ENCODE measurements at regions not wholly inside any gene's neighbourhood (a gene's known extent, or its start where the extent isn't known, plus 50 kb on each side); places are given as distances from the start of the nearest gene placed in this dataset.

- DNase-seq (ENCODE audit: low spot score): no peak
- no peaks in the 10 kb centered on the region for H3K4me1 ChIP-seq (ENCODE audit: control insufficient read depth in 4 of 4, insufficient read depth in 4 of 4, low read length in 3 of 4)
These were observed 316.0 kb upstream of the MTNR1B start for GRCh38 chr11:92653454-92653853.

GRCh38 chr11:92656783-92657182 is 312.7 kb upstream of the MTNR1B start:
- Histone ChIP-seq H3K27ac (ENCODE audit: low read depth in 1 of 2, low read length in 2 of 2) (no peak overlapping the region), H3K9ac (ENCODE audit: low read depth in 1 of 2, low read length in 2 of 2) (no peak overlapping the region), H3K27me3 (ENCODE audit: control insufficient read depth in 4 of 4, insufficient read depth in 4 of 4, low read length in 3 of 4) (no peaks in the 10 kb centered on the region), H3K9me3 (ENCODE audit: control insufficient read depth in 4 of 4, low read length in 3 of 4) (no peaks in the 10 kb centered on the region), H3K4me3 (ENCODE audit: low read depth in 1 of 3, low read length in 3 of 3) (no peak overlapping the region), H3K4me1 (ENCODE audit: control insufficient read depth in 4 of 4, insufficient read depth in 4 of 4, low read length in 3 of 4) (no peaks in the 10 kb centered on the region), H3K36me3 (ENCODE audit: control insufficient read depth in 4 of 4, insufficient read depth in 3 of 4, low read depth in 1 of 4, low read length in 3 of 4) (no peaks in the 10 kb centered on the region)
- TF ChIP-seq CTCF (IDR thresholded peaks at IDR 0.05; ENCODE audit: low read depth, low read length, missing input control): no peak
- no peak for TF ChIP-seq HNF4A (conservative IDR thresholded peaks at IDR 0.05)
- no peak for TF ChIP-seq NR2F2 (IDR thresholded peaks at IDR 0.05)
- no peak for DNase-seq (ENCODE audit: low spot score)
- 66% methylated on average over 2 of the region's 2 CpGs for WGBS

More at GRCh38 chr11:92653454-92653853, 316.0 kb upstream of the MTNR1B start:
- Histone ChIP-seq H3K27me3 (ENCODE audit: control insufficient read depth in 4 of 4, insufficient read depth in 4 of 4, low read length in 3 of 4) (no peaks in the 10 kb centered on the region), H3K27ac (ENCODE audit: low read depth in 1 of 2, low read length in 2 of 2) (no peak overlapping the region), H3K4me3 (ENCODE audit: low read depth in 1 of 3, low read length in 3 of 3) (no peak overlapping the region), H3K36me3 (ENCODE audit: control insufficient read depth in 4 of 4, insufficient read depth in 3 of 4, low read depth in 1 of 4, low read length in 3 of 4) (no peaks in the 10 kb centered on the region), H3K9ac (ENCODE audit: low read depth in 1 of 2, low read length in 2 of 2) (no peak overlapping the region), H3K9me3 (ENCODE audit: control insufficient read depth in 4 of 4, low read length in 3 of 4) (no peaks in the 10 kb centered on the region)
- TF ChIP-seq FOXA1 (IDR thresholded peaks at IDR 0.05) (no peak), HNF4A (conservative IDR thresholded peaks at IDR 0.05) (no peak)

DNA sequence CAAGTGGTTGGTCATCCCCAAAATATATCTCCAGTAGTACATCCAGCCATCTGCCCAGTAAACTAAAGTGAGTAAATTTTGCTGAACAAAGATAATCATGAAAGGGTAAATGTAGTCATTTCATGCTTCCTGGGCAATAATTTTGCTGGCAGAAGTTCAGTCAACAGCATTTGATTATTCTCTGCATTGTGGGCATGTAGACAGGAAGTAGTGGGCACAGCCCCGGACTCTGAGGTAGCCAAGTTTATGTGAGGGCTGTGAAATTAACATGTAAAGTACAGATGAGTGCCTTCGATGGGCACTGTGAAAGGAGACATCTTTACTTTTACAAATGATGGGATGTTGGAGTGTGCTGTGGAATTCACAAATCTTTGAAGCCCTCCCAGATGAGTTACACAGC is 312.2 kb upstream of the MTNR1B start:
- WGBS: 63% methylated on average over 2 of the region's 2 CpGs

GRCh38 chr11:92658733-92659132 is 310.7 kb upstream of the MTNR1B start:
- WGBS: 82% methylated on average over 2 of the region's 2 CpGs
- Histone ChIP-seq H3K9me3 (ENCODE audit: control insufficient read depth in 4 of 4, low read length in 3 of 4) (no peaks in the 10 kb centered on the region), H3K4me1 (ENCODE audit: control insufficient read depth in 4 of 4, insufficient read depth in 4 of 4, low read length in 3 of 4) (no peaks in the 10 kb centered on the region), H3K4me3 (ENCODE audit: low read depth in 1 of 3, low read length in 3 of 3) (no peak overlapping the region), H3K27ac (ENCODE audit: low read depth in 1 of 2, low read length in 2 of 2) (no peak overlapping the region), H3K27me3 (ENCODE audit: control insufficient read depth in 4 of 4, insufficient read depth in 4 of 4, low read length in 3 of 4) (no peaks in the 10 kb centered on the region), H3K9ac (ENCODE audit: low read depth in 1 of 2, low read length in 2 of 2) (no peak overlapping the region), H3K36me3 (ENCODE audit: control insufficient read depth in 4 of 4, insufficient read depth in 3 of 4, low read depth in 1 of 4, low read length in 3 of 4) (no peaks in the 10 kb centered on the region)
- no peak for DNase-seq (ENCODE audit: low spot score)
- TF ChIP-seq RAD21 (IDR thresholded peaks at IDR 0.05): no peak
- TF ChIP-seq RXRA (IDR thresholded peaks at IDR 0.05): no peak
- TF ChIP-seq HNF4A (conservative IDR thresholded peaks at IDR 0.05): no peak
- TF ChIP-seq, protein P1, sequence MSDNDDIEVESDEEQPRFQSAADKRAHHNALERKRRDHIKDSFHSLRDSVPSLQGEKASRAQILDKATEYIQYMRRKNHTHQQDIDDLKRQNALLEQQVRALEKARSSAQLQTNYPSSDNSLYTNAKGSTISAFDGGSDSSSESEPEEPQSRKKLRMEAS (IDR thresholded peaks at IDR 0.05): no peak
- TF ChIP-seq SP1 (IDR thresholded peaks at IDR 0.05): no peak
- no peak for TF ChIP-seq TAF1 (conservative IDR thresholded peaks at IDR 0.05)
- no peak for TF ChIP-seq EGR1 (IDR thresholded peaks at IDR 0.05; ENCODE audit: low read depth in 2 of 2)
- TF ChIP-seq, protein P2, sequence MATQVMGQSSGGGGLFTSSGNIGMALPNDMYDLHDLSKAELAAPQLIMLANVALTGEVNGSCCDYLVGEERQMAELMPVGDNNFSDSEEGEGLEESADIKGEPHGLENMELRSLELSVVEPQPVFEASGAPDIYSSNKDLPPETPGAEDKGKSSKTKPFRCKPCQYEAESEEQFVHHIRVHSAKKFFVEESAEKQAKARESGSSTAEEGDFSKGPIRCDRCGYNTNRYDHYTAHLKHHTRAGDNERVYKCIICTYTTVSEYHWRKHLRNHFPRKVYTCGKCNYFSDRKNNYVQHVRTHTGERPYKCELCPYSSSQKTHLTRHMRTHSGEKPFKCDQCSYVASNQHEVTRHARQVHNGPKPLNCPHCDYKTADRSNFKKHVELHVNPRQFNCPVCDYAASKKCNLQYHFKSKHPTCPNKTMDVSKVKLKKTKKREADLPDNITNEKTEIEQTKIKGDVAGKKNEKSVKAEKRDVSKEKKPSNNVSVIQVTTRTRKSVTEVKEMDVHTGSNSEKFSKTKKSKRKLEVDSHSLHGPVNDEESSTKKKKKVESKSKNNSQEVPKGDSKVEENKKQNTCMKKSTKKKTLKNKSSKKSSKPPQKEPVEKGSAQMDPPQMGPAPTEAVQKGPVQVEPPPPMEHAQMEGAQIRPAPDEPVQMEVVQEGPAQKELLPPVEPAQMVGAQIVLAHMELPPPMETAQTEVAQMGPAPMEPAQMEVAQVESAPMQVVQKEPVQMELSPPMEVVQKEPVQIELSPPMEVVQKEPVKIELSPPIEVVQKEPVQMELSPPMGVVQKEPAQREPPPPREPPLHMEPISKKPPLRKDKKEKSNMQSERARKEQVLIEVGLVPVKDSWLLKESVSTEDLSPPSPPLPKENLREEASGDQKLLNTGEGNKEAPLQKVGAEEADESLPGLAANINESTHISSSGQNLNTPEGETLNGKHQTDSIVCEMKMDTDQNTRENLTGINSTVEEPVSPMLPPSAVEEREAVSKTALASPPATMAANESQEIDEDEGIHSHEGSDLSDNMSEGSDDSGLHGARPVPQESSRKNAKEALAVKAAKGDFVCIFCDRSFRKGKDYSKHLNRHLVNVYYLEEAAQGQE (IDR thresholded peaks at IDR 0.05): no peak
- TF ChIP-seq, protein P3, sequence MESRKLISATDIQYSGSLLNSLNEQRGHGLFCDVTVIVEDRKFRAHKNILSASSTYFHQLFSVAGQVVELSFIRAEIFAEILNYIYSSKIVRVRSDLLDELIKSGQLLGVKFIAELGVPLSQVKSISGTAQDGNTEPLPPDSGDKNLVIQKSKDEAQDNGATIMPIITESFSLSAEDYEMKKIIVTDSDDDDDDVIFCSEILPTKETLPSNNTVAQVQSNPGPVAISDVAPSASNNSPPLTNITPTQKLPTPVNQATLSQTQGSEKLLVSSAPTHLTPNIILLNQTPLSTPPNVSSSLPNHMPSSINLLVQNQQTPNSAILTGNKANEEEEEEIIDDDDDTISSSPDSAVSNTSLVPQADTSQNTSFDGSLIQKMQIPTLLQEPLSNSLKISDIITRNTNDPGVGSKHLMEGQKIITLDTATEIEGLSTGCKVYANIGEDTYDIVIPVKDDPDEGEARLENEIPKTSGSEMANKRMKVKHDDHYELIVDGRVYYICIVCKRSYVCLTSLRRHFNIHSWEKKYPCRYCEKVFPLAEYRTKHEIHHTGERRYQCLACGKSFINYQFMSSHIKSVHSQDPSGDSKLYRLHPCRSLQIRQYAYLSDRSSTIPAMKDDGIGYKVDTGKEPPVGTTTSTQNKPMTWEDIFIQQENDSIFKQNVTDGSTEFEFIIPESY (IDR thresholded peaks at IDR 0.05): no peak
- TF ChIP-seq NR2F2 (IDR thresholded peaks at IDR 0.05): no peak
- TF ChIP-seq ATF3 (IDR thresholded peaks at IDR 0.05): no peak
- no peak for TF ChIP-seq JUND (IDR thresholded peaks at IDR 0.05)

More for the DNA sequence above, 312.2 kb upstream of the MTNR1B start:
- Histone ChIP-seq H3K27me3 (ENCODE audit: control insufficient read depth in 4 of 4, insufficient read depth in 4 of 4, low read length in 3 of 4) (no peaks in the 10 kb centered on the region), H3K4me3 (ENCODE audit: low read depth in 1 of 3, low read length in 3 of 3) (no peak overlapping the region), H3K4me1 (ENCODE audit: control insufficient read depth in 4 of 4, insufficient read depth in 4 of 4, low read length in 3 of 4) (no peaks in the 10 kb centered on the region), H3K27ac (ENCODE audit: low read depth in 1 of 2, low read length in 2 of 2) (no peak overlapping the region), H3K9ac (ENCODE audit: low read depth in 1 of 2, low read length in 2 of 2) (no peak overlapping the region), H3K9me3 (ENCODE audit: control insufficient read depth in 4 of 4, low read length in 3 of 4) (no peaks in the 10 kb centered on the region), H3K36me3 (ENCODE audit: control insufficient read depth in 4 of 4, insufficient read depth in 3 of 4, low read depth in 1 of 4, low read length in 3 of 4) (no peaks in the 10 kb centered on the region)
- DNase-seq (ENCODE audit: low spot score): no peak
- TF ChIP-seq RXRA (IDR thresholded peaks at IDR 0.05): no peak
- TF ChIP-seq RAD21 (IDR thresholded peaks at IDR 0.05): no peak

Measured in liver (tissue), 8 donors.